ENCODE measurements at regions not wholly inside any gene's neighbourhood (a gene's known extent, or its start where the extent isn't known, plus 50 kb on each side); places are given as distances from the start of the nearest gene placed in this dataset.

DNA sequence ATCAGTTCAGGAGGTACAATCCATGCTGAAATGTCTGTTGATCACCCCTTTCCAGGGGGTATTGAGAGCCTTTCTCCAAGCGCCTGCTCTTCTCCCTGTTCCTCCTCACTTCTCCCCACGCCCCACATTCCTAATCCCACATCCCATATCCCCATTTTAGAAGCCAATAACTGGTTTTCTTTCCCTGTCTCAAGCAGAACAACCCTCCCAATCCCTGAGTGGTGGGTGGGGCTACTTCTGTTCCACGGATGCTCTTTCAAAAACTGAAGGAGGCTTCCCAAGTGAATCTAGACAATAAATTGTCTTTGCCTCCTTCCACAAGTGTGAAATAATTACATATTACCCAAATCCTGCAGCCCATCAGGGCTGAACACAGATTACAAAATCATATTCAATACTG is 77.0 kb upstream of the SEMA6A start:
- H3K4me1 ChIP-seq (replicated peaks; ENCODE audit: insufficient read depth), result no peaks in the 10 kb centered on the region
- intact Hi-C loops (cut with micrococcal nuclease; ENCODE audit: unreplicated experiment), result no loop called here

DNA sequence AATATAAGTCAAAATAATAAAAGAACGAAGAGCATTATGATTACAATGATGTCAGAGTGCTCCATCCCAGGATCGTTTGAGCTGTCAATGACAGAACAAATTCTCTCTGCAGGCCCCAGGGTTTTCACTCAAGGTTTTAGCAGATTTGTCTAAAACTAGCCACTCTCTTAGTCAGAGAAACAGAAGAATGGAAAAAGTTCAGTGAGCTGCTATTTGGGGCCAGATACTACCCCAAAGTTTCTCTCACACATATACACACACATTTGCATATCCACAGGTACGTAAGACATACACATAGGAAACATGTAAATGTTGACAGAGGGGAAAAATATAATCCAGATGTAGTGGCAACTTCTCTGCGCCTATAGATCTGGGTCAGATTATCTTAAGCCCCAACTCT is 76.3 kb upstream of the SEMA6A start:
- no TSS peak for BruUV-seq (replicated peaks)
- TF ChIP-seq, protein P1, sequence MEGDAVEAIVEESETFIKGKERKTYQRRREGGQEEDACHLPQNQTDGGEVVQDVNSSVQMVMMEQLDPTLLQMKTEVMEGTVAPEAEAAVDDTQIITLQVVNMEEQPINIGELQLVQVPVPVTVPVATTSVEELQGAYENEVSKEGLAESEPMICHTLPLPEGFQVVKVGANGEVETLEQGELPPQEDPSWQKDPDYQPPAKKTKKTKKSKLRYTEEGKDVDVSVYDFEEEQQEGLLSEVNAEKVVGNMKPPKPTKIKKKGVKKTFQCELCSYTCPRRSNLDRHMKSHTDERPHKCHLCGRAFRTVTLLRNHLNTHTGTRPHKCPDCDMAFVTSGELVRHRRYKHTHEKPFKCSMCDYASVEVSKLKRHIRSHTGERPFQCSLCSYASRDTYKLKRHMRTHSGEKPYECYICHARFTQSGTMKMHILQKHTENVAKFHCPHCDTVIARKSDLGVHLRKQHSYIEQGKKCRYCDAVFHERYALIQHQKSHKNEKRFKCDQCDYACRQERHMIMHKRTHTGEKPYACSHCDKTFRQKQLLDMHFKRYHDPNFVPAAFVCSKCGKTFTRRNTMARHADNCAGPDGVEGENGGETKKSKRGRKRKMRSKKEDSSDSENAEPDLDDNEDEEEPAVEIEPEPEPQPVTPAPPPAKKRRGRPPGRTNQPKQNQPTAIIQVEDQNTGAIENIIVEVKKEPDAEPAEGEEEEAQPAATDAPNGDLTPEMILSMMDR (conservative IDR thresholded peaks at IDR 0.05), result no peak
- TF ChIP-seq EZH2 (IDR thresholded peaks at IDR 0.05; ENCODE audit: low read depth), result no peak
- H3K27me3 ChIP-seq (ENCODE audit: insufficient read depth, low read depth), result peaks cover 34% of the 10 kb centered on the region
- no peak overlapping the region for H2AFZ ChIP-seq
- no peak overlapping the region for H3K27ac ChIP-seq
- DNase-seq, result no peak
- H3K9me3 ChIP-seq (ENCODE audit: insufficient read depth, low read depth), result no peaks in the 10 kb centered on the region
- ChIA-PET CTCF (no interaction called here), POLR2A (ENCODE audit: unreplicated experiment) (no interaction called here)
- H3K79me2 ChIP-seq (ENCODE audit: low read depth), result no peaks in the 10 kb centered on the region
- no peaks in the 10 kb centered on the region for H4K20me1 ChIP-seq (ENCODE audit: insufficient read depth)
- intact Hi-C loops (cut with micrococcal nuclease; ENCODE audit: unreplicated experiment), result no loop called here
- H3K4me3 ChIP-seq, result no peak overlapping the region
- H3K9me2 ChIP-seq (ENCODE audit: insufficient read depth), result no peaks in the 10 kb centered on the region
- no peaks in the 10 kb centered on the region for H3K36me3 ChIP-seq (ENCODE audit: low read depth)
- H3K4me1 ChIP-seq (replicated peaks; ENCODE audit: insufficient read depth), result no peaks in the 10 kb centered on the region
- H3F3A ChIP-seq (ENCODE audit: insufficient read depth, low read depth), result no peaks in the 10 kb centered on the region
- H3K4me2 ChIP-seq, result no peak overlapping the region

More for the DNA sequence above, 77.0 kb upstream of the SEMA6A start:
- Histone ChIP-seq H3K9me3 (ENCODE audit: insufficient read depth, low read depth) (no peaks in the 10 kb centered on the region), H3K4me3 (no peak overlapping the region), H4K20me1 (ENCODE audit: insufficient read depth) (no peaks in the 10 kb centered on the region), H3K27ac (no peak overlapping the region), H3K79me2 (ENCODE audit: low read depth) (no peaks in the 10 kb centered on the region), H3K27me3 (ENCODE audit: insufficient read depth, low read depth) (peaks cover 37% of the 10 kb centered on the region), H3K36me3 (ENCODE audit: low read depth) (no peaks in the 10 kb centered on the region), H3K9me2 (ENCODE audit: insufficient read depth) (no peaks in the 10 kb centered on the region), H3K4me2 (no peak overlapping the region), H3F3A (ENCODE audit: insufficient read depth, low read depth) (no peaks in the 10 kb centered on the region), H2AFZ (no peak overlapping the region)
- POLR2A ChIA-PET (ENCODE audit: unreplicated experiment), result no interaction called here
- TF ChIP-seq, protein P1 (conservative IDR thresholded peaks at IDR 0.05), result no peak
- no peak for TF ChIP-seq EZH2 (IDR thresholded peaks at IDR 0.05; ENCODE audit: low read depth)
- no peak for DNase-seq
- no TSS peak for BruUV-seq (replicated peaks)
- CTCF ChIA-PET, result no interaction called here

DNA sequence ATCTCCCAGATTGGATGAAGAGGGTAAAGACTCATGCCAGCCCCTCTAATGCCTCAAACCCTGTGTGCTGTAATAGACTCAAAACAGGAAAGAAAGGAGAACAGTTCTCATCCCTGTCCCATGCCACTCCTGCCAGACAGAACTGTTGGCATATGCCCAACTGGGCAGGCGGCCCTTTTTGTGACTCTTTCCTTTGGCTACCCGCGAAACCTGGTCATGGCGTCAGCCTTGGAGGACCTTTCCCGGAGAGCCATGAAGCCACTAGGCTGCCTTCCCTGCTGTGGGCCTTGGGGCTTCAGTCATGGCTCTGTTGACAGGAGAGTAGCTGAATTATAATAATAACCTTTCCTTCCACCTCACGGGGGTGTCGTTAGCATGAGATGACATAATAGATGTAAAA is 75.9 kb upstream of the SEMA6A start:
- H3F3A ChIP-seq (ENCODE audit: insufficient read depth, low read depth), result no peaks in the 10 kb centered on the region
- no peaks in the 10 kb centered on the region for H3K4me1 ChIP-seq (replicated peaks; ENCODE audit: insufficient read depth)
- no peak overlapping the region for H3K4me2 ChIP-seq
- no peaks in the 10 kb centered on the region for H3K36me3 ChIP-seq (ENCODE audit: low read depth)
- ChIA-PET POLR2A (ENCODE audit: unreplicated experiment) (no interaction called here), CTCF (no interaction called here)
- H3K9me2 ChIP-seq (ENCODE audit: insufficient read depth), result no peaks in the 10 kb centered on the region
- no peak overlapping the region for H2AFZ ChIP-seq
- BruUV-seq (replicated peaks), result no TSS peak
- no peak overlapping the region for H3K4me3 ChIP-seq
- no peaks in the 10 kb centered on the region for H4K20me1 ChIP-seq (ENCODE audit: insufficient read depth)
- intact Hi-C loops (cut with micrococcal nuclease; ENCODE audit: unreplicated experiment), result no loop called here
- no peak overlapping the region for H3K27ac ChIP-seq
- H3K79me2 ChIP-seq (ENCODE audit: low read depth), result no peaks in the 10 kb centered on the region
- no peak for DNase-seq
- TF ChIP-seq EZH2 (IDR thresholded peaks at IDR 0.05; ENCODE audit: low read depth), result no peak
- peaks cover 34% of the 10 kb centered on the region for H3K27me3 ChIP-seq (ENCODE audit: insufficient read depth, low read depth)
- no peaks in the 10 kb centered on the region for H3K9me3 ChIP-seq (ENCODE audit: insufficient read depth, low read depth)

DNA sequence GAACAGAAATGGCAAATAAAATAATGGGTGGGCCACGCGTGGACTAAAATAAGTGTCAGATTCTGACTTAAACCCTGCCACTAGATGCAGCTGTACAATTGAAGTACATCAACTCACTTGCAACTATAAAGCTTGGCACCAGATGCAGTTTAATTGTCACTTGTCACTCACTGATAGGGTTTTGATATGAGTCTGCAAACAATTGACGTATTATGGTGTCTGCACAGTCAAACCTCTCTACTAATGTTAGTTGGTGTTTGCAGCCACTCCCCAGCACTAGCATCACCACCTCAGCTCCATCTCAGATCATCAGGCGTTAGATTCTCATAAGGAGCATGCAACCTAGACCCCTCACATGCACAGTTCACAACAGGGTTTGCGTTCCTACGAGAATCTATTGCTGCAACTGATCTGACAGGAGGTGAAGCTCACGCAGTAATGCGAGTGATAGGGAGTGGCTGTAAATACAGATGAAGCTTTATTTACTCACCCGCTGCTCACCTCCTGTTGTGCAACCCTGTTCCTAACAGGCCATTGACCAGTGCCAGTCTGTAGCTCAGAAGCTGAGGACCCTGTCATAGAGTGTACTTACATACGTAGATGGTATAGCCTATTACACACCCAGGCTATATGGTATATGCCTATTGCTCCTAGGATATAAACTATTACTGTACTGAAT is 72.1 kb upstream of the SEMA6A start:
- no peaks in the 10 kb centered on the region for H4K20me1 ChIP-seq (ENCODE audit: insufficient read depth)
- intact Hi-C loops (cut with micrococcal nuclease; ENCODE audit: unreplicated experiment), result no loop called here
- H3K4me2 ChIP-seq, result no peak overlapping the region
- ChIA-PET CTCF (no interaction called here), POLR2A (ENCODE audit: unreplicated experiment) (no interaction called here)
- H3K79me2 ChIP-seq (ENCODE audit: low read depth), result no peaks in the 10 kb centered on the region
- BruUV-seq (replicated peaks), result no TSS peak
- no peak overlapping the region for H3K4me3 ChIP-seq
- no peak for TF ChIP-seq EZH2 (IDR thresholded peaks at IDR 0.05; ENCODE audit: low read depth)
- TF ChIP-seq, protein P1 (conservative IDR thresholded peaks at IDR 0.05), result no peak
- no peaks in the 10 kb centered on the region for H3K9me2 ChIP-seq (ENCODE audit: insufficient read depth)
- H3K4me1 ChIP-seq (replicated peaks; ENCODE audit: insufficient read depth), result no peaks in the 10 kb centered on the region
- H3F3A ChIP-seq (ENCODE audit: insufficient read depth, low read depth), result no peaks in the 10 kb centered on the region
- H3K36me3 ChIP-seq (ENCODE audit: low read depth), result no peaks in the 10 kb centered on the region
- no peak overlapping the region for H2AFZ ChIP-seq
- H3K27me3 ChIP-seq (ENCODE audit: insufficient read depth, low read depth), result peaks cover 13% of the 10 kb centered on the region
- H3K9me3 ChIP-seq (ENCODE audit: insufficient read depth, low read depth), result no peaks in the 10 kb centered on the region
- no peak overlapping the region for H3K27ac ChIP-seq
- DNase-seq, result no peak
